ENCODE measurements at regions not wholly inside any gene's neighbourhood (a gene's known extent, or its start where the extent isn't known, plus 50 kb on each side); places are given as distances from the start of the nearest gene placed in this dataset.
"Not testable (repeated sequence)": the region's sequence is repeated elsewhere in the genome, so short reads cannot be mapped to it uniquely, and the experiment has no call there.

DNA sequence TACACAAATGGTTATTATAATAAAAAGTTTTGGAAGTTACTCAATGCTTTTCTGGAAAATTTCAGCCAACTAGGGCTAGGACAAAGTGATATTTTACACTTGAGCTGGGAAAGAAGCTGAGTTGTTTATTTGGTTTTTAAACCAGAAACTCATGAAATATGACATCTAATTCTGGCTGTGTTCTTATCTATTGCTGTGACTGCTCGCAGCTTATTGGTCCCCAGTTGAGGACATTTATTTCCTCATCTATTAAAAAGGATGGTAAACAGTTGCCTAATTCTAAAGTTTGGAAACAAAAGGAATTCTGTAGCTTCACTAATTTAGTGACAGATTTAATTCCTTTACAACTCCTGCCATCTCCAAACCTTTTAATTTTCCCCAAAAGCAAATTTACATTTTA is 487.6 kb upstream of the IL12A start:
- H4K20me1 ChIP-seq (ENCODE audit: low read depth, low read length) = no peaks in the 10 kb centered on the region
- no peaks in the 10 kb centered on the region for H3K79me2 ChIP-seq (ENCODE audit: insufficient read depth, low read length)
- no peak overlapping the region for H3K4me3 ChIP-seq (ENCODE audit: insufficient read depth, low read length, poor library complexity, severe bottlenecking)
- no peak overlapping the region for H3K9ac ChIP-seq (ENCODE audit: low read length)
- H2AFZ ChIP-seq (ENCODE audit: low read depth, low read length, severe bottlenecking) = no peak overlapping the region
- H3K27me3 ChIP-seq (ENCODE audit: low read length) = no peaks in the 10 kb centered on the region
- H3K9me3 ChIP-seq (ENCODE audit: insufficient read depth, low read length) = no peaks in the 10 kb centered on the region
- H3K27ac ChIP-seq (ENCODE audit: low read depth, low read length) = no peak overlapping the region
- H3K9me2 ChIP-seq (replicated peaks; ENCODE audit: insufficient read depth, low read length) = no peaks in the 10 kb centered on the region
- H3K4me2 ChIP-seq (ENCODE audit: low read depth, low read length, poor library complexity, severe bottlenecking) = no peak overlapping the region
- no peaks in the 10 kb centered on the region for H3F3A ChIP-seq (ENCODE audit: insufficient read depth)
- TF ChIP-seq EZH2phosphoT487 (conservative IDR thresholded peaks at IDR 0.05; ENCODE audit: low read length) = no peak
- TF ChIP-seq, protein P1, sequence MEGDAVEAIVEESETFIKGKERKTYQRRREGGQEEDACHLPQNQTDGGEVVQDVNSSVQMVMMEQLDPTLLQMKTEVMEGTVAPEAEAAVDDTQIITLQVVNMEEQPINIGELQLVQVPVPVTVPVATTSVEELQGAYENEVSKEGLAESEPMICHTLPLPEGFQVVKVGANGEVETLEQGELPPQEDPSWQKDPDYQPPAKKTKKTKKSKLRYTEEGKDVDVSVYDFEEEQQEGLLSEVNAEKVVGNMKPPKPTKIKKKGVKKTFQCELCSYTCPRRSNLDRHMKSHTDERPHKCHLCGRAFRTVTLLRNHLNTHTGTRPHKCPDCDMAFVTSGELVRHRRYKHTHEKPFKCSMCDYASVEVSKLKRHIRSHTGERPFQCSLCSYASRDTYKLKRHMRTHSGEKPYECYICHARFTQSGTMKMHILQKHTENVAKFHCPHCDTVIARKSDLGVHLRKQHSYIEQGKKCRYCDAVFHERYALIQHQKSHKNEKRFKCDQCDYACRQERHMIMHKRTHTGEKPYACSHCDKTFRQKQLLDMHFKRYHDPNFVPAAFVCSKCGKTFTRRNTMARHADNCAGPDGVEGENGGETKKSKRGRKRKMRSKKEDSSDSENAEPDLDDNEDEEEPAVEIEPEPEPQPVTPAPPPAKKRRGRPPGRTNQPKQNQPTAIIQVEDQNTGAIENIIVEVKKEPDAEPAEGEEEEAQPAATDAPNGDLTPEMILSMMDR (IDR thresholded peaks at IDR 0.05; ENCODE audit: insufficient read depth, low read length, poor library complexity, severe bottlenecking) = no peak
- no peaks in the 10 kb centered on the region for H3K36me3 ChIP-seq (ENCODE audit: low read length)

DNA sequence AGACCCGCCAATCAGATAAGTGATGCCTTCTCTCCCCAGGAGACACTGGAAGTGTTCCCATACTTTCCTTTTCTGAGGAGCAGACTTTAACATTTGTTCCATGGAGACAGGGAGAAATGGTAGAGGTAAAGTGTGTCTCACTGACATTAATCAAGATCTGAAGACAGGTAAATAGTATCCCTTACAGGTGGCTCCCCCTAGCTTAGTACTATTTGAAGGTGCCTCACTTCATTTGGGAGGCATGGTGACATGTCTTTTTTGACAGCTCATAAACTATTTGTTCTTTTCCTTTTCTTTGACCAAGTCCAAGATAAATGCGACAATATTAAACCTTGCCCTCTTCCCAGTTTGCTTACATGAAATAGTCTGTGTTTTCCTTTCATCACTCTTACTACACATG is 485.6 kb upstream of the IL12A start:
- no peaks in the 10 kb centered on the region for H3K36me3 ChIP-seq (ENCODE audit: low read length)
- H3K4me3 ChIP-seq (ENCODE audit: insufficient read depth, low read length, poor library complexity, severe bottlenecking) = no peak overlapping the region
- H3K9me3 ChIP-seq (ENCODE audit: insufficient read depth, low read length) = no peaks in the 10 kb centered on the region
- no peak overlapping the region for H3K27ac ChIP-seq (ENCODE audit: low read depth, low read length)
- no peaks in the 10 kb centered on the region for H3K27me3 ChIP-seq (ENCODE audit: low read length)
- H3K79me2 ChIP-seq (ENCODE audit: insufficient read depth, low read length) = no peaks in the 10 kb centered on the region
- no peaks in the 10 kb centered on the region for H3K9me2 ChIP-seq (replicated peaks; ENCODE audit: insufficient read depth, low read length)
- TF ChIP-seq, protein P1 (IDR thresholded peaks at IDR 0.05; ENCODE audit: insufficient read depth, low read length, poor library complexity, severe bottlenecking) = no peak
- no peak for TF ChIP-seq EZH2phosphoT487 (conservative IDR thresholded peaks at IDR 0.05; ENCODE audit: low read length)
- no peaks in the 10 kb centered on the region for H3F3A ChIP-seq (ENCODE audit: insufficient read depth)
- H4K20me1 ChIP-seq (ENCODE audit: low read depth, low read length) = no peaks in the 10 kb centered on the region
- H2AFZ ChIP-seq (ENCODE audit: low read depth, low read length, severe bottlenecking) = no peak overlapping the region
- H3K9ac ChIP-seq (ENCODE audit: low read length) = no peak overlapping the region
- H3K4me2 ChIP-seq (ENCODE audit: low read depth, low read length, poor library complexity, severe bottlenecking) = no peak overlapping the region

DNA sequence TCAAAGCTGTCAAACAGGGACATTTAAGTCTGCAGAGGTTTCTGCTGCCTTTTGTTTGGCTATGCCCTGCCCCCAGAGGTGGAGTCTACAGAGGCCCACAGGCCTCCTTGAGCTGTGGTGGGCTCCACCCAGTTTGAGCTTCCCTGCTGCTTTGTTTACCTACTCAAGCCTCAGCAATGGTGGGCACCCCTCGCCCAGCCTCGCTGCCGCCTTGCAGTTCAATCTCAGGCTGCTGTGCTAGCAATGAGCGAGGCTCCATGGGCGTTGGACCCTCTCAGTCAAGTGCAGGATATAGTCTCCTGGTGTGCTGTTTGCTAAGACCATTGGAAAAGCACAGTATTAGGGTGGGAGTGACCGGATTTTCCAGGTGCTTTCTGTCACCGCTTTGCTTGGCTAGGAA is 477.6 kb upstream of the IL12A start:
- not testable (repeated sequence) for H3K27me3 ChIP-seq (ENCODE audit: low read length); H3K4me3 ChIP-seq (ENCODE audit: insufficient read depth, low read length, poor library complexity, severe bottlenecking); H3K4me2 ChIP-seq (ENCODE audit: low read depth, low read length, poor library complexity, severe bottlenecking); H3K9ac ChIP-seq (ENCODE audit: low read length); H3K36me3 ChIP-seq (ENCODE audit: low read length); H3F3A ChIP-seq (ENCODE audit: insufficient read depth); H3K9me2 ChIP-seq (replicated peaks; ENCODE audit: insufficient read depth, low read length); H3K79me2 ChIP-seq (ENCODE audit: insufficient read depth, low read length); H3K9me3 ChIP-seq (ENCODE audit: insufficient read depth, low read length); H4K20me1 ChIP-seq (ENCODE audit: low read depth, low read length); H3K27ac ChIP-seq (ENCODE audit: low read depth, low read length); H2AFZ ChIP-seq (ENCODE audit: low read depth, low read length, severe bottlenecking)

DNA sequence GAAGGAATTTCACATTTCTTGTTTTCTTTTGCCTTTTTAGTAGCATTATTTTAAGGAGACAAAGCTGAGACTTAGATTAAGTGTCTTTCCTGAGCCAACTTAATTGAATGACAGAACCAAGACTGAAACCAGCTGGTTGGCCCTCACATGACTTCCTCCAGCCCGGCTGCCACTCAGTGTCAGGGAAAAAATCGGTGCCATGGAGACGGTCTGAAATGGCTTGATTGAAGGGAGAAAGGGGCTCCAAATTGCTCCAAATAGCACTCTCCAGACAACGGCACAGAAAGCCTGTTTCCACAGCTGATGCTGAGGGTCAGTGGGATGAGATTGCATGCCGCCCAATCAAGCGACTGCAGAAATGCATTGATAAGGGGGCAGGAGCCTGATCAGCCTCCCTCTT is 475.2 kb upstream of the IL12A start:
- Histone ChIP-seq H3K27me3 (ENCODE audit: low read length) (no peaks in the 10 kb centered on the region), H3K4me3 (ENCODE audit: insufficient read depth, low read length, poor library complexity, severe bottlenecking) (no peak overlapping the region), H2AFZ (ENCODE audit: low read depth, low read length, severe bottlenecking) (no peak overlapping the region), H3K9me2 (replicated peaks; ENCODE audit: insufficient read depth, low read length) (no peaks in the 10 kb centered on the region), H3K4me2 (ENCODE audit: low read depth, low read length, poor library complexity, severe bottlenecking) (no peak overlapping the region), H3K27ac (ENCODE audit: low read depth, low read length) (no peak overlapping the region), H4K20me1 (ENCODE audit: low read depth, low read length) (no peaks in the 10 kb centered on the region), H3K36me3 (ENCODE audit: low read length) (no peaks in the 10 kb centered on the region), H3K9ac (ENCODE audit: low read length) (no peak overlapping the region), H3K79me2 (ENCODE audit: insufficient read depth, low read length) (no peaks in the 10 kb centered on the region), H3F3A (ENCODE audit: insufficient read depth) (no peaks in the 10 kb centered on the region), H3K9me3 (ENCODE audit: insufficient read depth, low read length) (no peaks in the 10 kb centered on the region)
- TF ChIP-seq, protein P1 (IDR thresholded peaks at IDR 0.05; ENCODE audit: insufficient read depth, low read length, poor library complexity, severe bottlenecking) = no peak
- no peak for TF ChIP-seq EZH2phosphoT487 (conservative IDR thresholded peaks at IDR 0.05; ENCODE audit: low read length)

All from SU-DHL-6 (cell line).